GM12864 (cell line): ENCODE measurements at regions not wholly inside any gene's neighbourhood (a gene's known extent, or its start where the extent isn't known, plus 50 kb on each side); places are given as distances from the start of the nearest gene placed in this dataset.

Source experiments
- DNase-seq: peaks from one replicate; pipeline ENCODE4 v3.0.0-alpha.2; 2011; ENCODE audit warnings: low read depth
- H3K4me3 ChIP-seq: 2 replicates; pipeline ENCODE4 v1.5.1; 2011; ENCODE audit warnings: mild to moderate bottlenecking, low read depth, low read length, control low read depth
- CTCF ChIP-seq: IDR thresholded peaks from 2 replicates; pipeline ENCODE4 v1.5.1; 2011; ENCODE audit warnings: low read depth, mild to moderate bottlenecking, moderate library complexity, low read length, control low read depth, inconsistent platforms; ENCODE audit errors: missing control alignments

DNA sequence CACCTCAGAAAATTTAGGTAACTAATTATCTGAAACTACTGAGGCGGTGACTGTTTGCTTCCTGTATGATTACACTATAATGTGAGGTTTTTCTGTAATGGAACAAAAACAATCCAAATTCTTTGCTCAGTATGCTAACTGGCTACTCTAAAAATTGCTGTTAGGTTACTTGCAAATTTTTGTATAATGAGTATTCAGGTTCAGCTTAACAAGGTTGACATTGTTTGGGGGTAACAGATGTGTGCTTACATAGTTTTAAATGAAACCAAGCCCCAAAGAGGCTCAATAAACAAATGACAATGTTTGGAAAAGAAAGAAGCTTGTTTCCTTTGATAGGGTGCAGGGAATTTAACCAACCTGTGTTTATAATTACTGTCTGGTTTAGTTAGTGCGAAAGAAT, 414.5 kb upstream of the MDFIC2 start:
- no peak for DNase-seq
- TF ChIP-seq CTCF, result no peak
- H3K4me3 ChIP-seq, result no peak overlapping the region

- TF ChIP-seq CTCF, result no peak
- DNase-seq, result no peak
- no peak overlapping the region for H3K4me3 ChIP-seq
These were observed 413.9 kb upstream of the MDFIC2 start for GRCh38 chr3:70726096-70726938.

DNA sequence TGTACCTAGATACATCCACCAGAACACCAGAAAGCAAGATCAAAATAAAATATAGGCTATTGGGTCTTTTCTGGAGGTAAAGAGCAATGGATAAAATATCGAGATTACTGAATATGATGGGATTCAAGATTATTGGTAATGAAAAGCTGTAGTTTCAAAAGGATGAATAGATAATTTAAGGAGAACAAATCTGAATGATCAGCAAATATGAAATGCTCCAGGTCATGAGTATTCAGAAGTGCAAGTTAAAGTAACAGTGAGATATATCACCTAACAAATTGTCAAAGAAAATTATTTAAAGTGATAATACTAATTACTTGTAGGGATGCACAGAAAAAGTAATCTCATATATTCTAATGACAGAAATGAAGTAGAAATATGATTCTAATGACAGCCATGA, 409.6 kb upstream of the MDFIC2 start:
- DNase-seq, result no peak
- TF ChIP-seq CTCF, result no peak

DNA sequence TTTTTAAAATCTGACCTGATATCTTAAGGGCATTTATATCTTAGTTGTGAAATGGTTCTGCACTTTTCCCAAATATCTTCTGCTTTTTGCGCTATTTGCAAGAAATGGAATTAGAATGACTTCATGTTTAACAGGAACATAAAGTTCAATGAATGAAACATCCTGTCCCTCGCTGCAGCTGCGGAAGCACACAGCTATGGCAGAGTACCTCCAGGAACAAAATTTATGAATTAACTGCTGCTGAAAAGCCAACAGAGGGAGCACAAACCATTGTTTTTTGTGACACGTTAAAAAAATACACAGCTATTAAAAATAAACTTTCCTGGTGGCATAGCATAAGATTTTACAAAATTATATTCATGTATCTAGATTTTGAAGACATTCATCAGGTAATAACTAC, 404.4 kb upstream of the MDFIC2 start:
- TF ChIP-seq CTCF, result no peak
- no peak for DNase-seq
- no peak overlapping the region for H3K4me3 ChIP-seq

More for the DNA sequence above, 409.6 kb upstream of the MDFIC2 start:
- no peak overlapping the region for H3K4me3 ChIP-seq

GRCh38 chr3:70712449-70713082, 400.1 kb upstream of the MDFIC2 start:
- no peak for TF ChIP-seq CTCF
- H3K4me3 ChIP-seq, result no peak overlapping the region
- no peak for DNase-seq

DNA sequence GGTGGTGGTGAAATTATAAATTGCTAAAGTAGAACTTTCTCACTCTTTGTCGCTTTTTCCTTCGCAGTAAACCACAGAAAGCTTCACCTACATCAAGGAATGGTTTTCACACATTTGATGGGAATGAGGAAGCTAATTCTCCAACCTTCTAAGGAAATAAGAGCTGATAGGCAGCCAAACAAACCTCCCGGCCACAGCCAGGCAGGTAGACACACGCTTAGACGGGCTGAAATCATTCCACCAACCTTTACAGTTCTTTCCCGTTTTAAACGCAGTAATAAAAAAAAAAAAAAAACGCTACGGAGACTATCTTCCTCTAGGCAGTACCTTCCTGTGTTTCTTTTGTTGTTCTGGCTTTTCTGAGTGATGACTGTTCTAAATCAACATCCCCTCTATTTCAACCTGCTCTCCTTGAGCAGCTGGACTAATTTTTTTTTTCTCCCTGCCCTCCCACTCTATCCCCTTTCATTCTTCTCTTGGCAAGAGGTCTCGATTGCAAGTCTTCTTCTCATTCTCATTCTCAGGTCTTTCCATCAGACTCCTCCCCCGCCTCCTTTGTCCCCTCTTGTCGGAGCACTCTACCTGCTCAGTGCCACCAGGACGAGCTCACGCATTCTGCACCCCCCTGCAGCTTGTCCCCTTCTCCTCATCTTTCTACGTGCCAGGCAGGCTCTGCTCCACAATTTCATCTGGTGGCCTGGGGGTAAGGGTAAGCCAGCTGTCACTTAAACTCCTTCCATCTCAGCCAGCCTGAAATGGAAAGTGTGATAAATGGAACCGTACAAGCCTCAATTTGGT, 391.1 kb upstream of the MDFIC2 start:
- no peak overlapping the region for H3K4me3 ChIP-seq
- TF ChIP-seq CTCF, result no peak
- no peak for DNase-seq
